GM21367 (cell line): ENCODE measurements at regions not wholly inside any gene's neighbourhood (a gene's known extent, or its start where the extent isn't known, plus 50 kb on each side); places are given as distances from the start of the nearest gene placed in this dataset.
A peak's percentile ranks its signal among the peaks of the same experiment; 100 is the strongest.
"Not testable (repeated sequence)": the region's sequence is repeated elsewhere in the genome, so short reads cannot be mapped to it uniquely, and the experiment has no call there.

Experiments used
- ATAC-seq: cut with Tn5 transposase; IDR thresholded peaks from one replicate; pipeline ENCODE4 v1.9.1; 2021; ENCODE audit not compliant: unreplicated experiment

- no peak for ATAC-seq
Measured at GRCh38 chr4:129254126-129254525, 158.2 kb downstream of the C4orf33 start.

DNA sequence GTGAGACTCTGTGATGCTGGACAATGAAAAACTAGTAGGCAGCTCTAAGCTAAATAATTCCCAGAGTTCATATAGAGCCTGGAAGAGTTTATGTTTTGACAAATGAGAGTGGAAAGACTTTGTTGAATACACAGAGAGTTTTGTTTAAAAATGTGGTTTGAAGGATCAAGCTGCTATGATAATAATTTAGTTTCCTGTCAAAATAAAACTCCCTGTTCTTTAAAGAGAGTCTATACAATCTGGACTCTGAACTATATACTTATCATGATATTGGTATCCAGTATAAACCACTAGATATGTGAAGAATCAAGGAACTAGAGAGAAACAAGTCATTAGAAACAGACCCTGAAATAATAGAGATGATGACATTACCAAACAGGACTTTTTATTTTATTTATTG, 158.6 kb downstream of the C4orf33 start:
- ATAC-seq: no peak

- no peak for ATAC-seq
Measured at GRCh38 chr4:129261584-129261983, 165.6 kb downstream of the C4orf33 start.

DNA sequence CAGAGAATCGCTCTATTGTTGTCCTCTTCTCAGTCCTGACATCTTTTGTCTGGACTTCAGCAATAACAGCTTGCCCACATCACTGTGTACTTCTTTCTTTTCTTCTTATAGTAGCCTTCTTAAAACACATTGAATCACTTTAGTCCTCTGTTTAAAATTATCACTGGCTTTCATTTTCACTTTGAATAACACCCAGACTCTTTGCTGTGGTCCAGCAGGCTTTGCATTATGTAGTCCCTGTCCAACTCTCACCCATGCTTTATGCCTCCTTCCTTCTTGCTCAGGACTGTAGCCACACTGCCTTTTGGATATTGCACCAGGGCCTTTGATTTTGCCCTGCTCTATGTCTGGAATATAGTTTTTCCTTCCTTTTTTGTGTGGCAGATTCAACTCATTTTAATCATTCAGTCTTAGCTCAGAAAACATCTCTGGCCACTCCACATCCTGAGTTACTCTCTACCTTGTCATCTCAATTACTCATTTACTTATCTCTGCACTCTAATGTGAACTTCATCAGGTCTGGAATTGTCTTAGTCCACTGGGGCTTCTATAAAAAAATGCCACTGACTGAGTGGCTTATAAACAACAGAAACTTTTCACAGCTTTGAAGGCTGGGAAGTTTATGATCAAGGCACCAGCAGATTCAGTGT, 168.2 kb downstream of the C4orf33 start:
- peak; percentile 96 for ATAC-seq

DNA sequence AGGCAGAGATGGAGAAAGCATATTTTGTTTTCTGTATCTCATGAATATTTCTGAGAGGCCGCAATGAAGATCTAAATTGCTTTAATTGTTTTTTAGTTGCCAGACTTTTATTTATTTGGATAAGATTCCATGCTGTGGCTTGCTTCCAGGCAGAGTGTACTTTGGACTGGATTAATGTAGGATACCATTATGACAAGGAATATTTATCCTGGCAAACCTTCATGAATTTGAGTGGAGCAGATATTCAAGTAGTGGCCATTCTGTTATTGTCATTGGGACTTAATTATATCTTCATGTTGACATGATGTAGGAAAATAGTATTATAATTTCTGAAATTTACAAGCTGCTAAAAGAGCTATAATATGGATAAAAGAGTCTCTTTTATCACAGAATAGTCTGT, 182.9 kb downstream of the C4orf33 start:
- ATAC-seq: no peak

DNA sequence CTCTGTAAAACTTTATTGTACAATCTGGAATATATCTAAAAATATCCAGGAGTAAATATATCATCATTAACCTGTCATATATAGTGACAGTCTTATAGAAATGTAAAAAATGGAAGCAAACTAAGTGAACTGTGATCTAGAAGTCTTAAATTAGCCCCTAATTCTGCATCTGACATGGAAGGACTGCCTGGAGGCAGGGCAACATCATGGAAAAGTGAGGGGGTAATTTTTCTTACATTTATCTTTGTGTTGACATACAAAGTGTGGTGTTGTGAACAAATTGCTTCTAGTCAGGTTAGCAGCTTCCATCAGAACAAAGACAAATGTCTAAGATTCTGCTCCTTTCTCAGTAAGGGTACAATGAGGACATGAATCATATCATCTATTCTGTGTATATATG, 186.3 kb downstream of the C4orf33 start:
- no peak for ATAC-seq

GRCh38 chr4:129292194-129292593, 196.2 kb downstream of the C4orf33 start:
- ATAC-seq: not testable (repeated sequence)

DNA sequence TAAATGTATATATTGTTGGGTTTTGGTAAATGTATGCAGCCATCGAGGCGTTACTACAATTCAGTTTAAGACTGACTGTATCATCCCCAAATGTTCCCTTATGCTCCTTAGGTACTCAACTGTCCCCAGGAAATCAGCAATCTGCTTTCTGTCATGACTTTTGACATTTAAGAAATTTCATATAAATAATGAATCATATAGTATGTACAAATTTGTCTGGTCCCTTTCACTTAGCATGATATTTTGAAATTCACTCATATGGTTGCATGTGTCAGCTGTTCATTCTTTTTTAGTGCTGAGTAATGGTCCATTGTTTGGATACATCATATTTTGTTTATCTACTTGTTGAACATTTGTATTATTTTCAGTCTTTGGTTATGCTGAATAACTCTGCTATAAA, 218.8 kb downstream of the C4orf33 start:
- no peak for ATAC-seq

- no peak for ATAC-seq
Measured at GRCh38 chr4:129322920-129323319, 227.0 kb downstream of the C4orf33 start.

- no peak for ATAC-seq
Measured at GRCh38 chr4:129323658-129324057, 227.7 kb downstream of the C4orf33 start.

DNA sequence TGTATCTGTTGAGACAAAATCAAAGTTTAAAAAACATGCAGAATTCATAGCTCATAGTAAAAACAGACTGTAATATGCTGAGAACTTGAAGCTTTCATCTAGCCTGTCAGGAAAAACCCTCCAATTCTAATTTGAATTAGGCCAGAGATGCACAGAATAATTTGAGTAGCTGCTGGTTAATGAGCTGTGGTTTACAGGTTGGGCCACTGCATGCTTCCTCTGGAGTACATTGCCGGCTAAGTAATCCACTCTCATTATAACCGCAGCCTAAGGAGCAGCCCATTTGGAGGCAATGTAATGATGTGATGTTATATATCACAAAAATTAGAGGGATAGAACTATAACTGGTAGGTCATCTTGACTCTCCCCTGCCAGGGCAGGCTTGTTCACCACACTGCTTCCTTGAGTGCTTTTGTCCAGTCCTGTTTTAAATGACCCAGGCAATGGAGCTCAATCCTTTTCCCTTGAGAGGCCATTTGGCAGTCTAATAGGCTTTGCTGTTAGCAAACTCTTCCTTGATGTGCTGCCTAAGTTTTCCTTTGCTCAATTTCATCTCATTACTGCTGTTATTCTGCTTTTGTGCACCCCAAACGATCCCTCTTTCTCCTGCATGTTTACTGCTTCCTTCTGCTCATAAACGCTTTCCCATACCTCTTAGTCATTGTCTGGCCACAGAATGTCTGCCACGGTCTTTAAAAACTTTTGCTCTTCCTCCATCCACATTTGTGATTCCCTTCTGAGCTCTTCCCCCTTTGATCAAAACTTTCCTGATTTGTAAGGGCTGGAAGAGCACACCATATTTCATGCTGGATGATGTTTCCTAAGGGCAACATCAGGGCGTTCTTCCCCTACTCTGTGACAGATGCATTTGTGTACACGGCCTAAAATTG, 230.9 kb downstream of the C4orf33 start:
- no peak for ATAC-seq

DNA sequence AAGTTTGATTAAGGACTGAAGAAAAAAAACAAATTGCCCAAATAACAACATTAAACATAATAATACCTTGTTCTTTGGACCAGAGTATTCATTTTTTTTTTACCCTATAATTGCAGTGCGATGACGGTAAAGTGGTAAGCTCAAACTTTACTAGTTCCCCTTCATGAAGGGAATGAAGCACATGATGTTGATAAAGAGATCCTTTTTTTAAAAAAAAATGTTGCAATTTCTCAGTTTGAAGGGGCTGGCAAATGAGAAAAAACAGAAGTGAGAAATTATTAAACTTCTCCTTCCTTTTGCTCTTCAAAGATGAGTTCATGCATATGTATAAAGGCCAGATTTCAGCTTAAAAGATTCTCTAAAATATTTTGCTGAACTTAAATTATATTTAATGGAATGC, 231.7 kb downstream of the C4orf33 start:
- no peak for ATAC-seq

- no peak for ATAC-seq
Measured at GRCh38 chr4:129328162-129328561, 232.2 kb downstream of the C4orf33 start.

- ATAC-seq: no peak
Measured at GRCh38 chr4:129334136-129334535, 238.2 kb downstream of the C4orf33 start.

GRCh38 chr4:129335276-129335675, 239.3 kb downstream of the C4orf33 start:
- no peak for ATAC-seq

DNA sequence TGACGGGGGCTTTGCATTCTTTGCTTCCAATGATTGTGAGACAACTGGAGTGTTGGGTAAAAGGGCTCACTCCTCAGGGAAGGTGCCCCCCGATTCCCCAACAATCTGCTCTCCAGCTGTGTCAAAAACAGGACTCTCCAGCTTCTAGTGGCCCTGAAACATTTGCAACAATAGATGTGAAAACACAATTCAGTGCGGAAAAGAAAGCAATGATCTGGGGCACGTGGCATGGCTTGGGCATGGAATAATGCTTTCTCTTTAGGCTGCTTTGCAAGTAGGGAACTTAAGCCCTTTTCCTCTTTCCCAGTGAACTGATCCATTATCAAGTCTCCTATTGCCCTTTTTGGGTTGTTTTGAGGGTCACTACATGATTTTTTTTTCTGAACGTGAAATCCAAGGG, 239.9 kb downstream of the C4orf33 start:
- ATAC-seq: no peak

DNA sequence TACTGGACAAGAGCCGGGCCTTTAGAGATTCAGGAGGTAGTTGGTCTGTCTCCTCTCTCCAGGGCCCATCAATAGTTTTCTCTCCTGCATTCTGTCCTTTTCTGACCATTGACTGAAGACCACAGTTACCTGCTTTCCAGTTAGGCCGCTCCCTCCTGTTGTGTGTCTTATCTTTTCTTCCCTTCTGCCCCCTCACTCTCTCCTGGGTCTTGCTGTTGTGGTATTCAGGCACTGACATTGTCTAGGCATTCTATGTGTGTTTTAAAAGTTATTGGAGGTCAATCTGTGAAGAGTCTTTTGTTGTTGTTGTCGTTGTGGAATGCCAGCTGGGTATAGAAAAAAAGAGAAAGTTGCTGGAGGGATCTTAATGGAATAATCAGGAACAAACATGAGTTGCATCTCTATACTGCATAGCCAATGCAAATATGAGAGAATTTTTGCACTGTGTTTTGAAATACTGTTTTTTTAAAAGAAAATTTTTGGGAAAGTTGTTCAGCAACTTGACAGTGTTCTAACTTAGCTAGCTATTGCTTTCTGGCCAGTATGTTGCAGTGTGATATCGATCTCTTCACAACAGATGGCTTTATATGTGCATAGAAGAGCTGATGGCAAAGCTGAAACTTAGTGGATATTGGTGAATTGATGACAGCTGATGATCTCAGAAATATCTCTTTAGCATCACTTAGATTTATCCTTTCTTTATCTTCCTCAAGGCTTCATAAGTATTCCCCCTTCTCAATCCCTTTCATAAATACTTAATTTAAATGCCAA, 240.7 kb downstream of the C4orf33 start:
- no peak for ATAC-seq

DNA sequence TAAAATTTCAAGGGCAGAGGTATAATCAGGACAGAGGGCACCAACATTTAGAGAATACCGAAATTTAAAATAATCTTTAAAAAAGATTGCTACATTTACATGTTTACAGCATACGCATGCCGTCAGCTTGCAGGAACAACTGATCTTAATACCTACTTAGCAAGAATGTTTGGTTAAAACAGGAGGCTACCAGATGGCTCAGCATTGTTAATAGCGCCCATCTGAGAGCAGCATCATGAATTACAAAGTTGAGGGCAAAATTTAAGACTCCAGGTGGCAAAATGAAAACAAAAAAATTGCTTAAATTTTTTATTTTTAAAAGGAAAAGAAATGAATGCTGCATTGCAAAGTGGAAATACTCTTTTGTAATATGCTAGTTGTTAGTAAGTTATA, 241.3 kb downstream of the C4orf33 start:
- no peak for ATAC-seq

GRCh38 chr4:129342819-129343408, 247.0 kb downstream of the C4orf33 start:
- ATAC-seq: no peak

DNA sequence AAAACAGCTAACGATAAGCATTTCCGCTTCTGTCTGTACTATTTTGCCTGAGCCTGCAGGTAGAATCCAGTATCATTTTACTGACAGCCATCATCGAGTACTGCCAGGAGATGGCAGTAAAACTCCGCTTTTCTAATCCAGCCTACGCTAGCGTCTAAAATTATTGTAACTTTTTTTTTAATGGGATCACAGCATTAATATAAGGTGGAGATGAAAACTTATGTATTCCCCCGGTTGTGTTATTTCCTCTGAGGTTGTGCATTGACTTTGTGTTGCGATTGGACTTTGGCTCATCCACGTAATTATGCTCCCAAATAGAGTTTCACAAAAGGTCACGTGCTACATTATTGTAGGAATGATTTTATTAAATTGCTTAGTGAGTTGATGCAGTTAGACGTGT, 248.1 kb downstream of the C4orf33 start:
- no peak for ATAC-seq

DNA sequence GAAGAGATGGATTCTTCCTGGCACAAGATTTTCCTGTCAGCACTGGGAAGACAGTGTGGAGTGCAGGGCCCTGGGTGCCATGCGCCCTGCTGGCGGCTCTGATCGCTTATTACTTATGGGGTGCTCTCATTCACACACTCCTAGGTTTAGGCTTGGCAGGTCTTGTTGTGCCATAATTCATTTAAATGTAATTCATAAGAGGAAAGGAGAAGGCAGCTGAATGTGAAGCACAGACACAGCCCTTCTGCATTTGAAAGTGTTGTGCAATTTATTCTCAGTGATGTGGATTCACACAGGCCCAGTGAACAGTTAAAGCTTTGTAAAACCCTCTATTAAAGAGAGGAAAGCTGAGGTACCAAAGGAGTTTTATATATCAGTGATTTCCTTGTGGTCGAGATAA, 249.7 kb downstream of the C4orf33 start:
- ATAC-seq: no peak
